Activated T-helper 2 cell treated with anti-CD3 and anti-CD28 coated beads, Interferon-gamma antibody, Interleukin-2, Interleukin-4, amounts not matched to agents 10 μg/mL and 5 μg/mL and 100 μg/mL, durations not matched to agents 14 hours and 24 hours and 36 hours (primary cell): ENCODE measurements at regions not wholly inside any gene's neighbourhood (a gene's known extent, or its start where the extent isn't known, plus 50 kb on each side); places are given as distances from the start of the nearest gene placed in this dataset.
"Not testable (repeated sequence)": the region's sequence is repeated elsewhere in the genome, so short reads cannot be mapped to it uniquely, and the experiment has no call there.

Experiments
- DNase-seq: peaks from one replicate; pipeline ENCODE4 v3.0.0; 2021; ENCODE audit warnings: low spot score
- H3K27ac Mint-ChIP-seq: one replicate; pipeline ENCODE4 v1.8.0; 2021; ENCODE audit warnings: mixed read lengths
- H3K27me3 Mint-ChIP-seq: one replicate; pipeline ENCODE4 v1.8.0; 2021; ENCODE audit warnings: low read depth, mixed read lengths
- H3K36me3 Mint-ChIP-seq: one replicate; pipeline ENCODE4 v1.8.0; 2021; ENCODE audit warnings: low read depth, mixed read lengths
- H3K4me1 Mint-ChIP-seq: one replicate; pipeline ENCODE4 v1.8.0; 2021; ENCODE audit warnings: low read depth, mixed read lengths
- H3K4me3 Mint-ChIP-seq: one replicate; pipeline ENCODE4 v1.8.0; 2021; ENCODE audit warnings: low read depth, mild to moderate bottlenecking, moderate library complexity, mixed read lengths
- H3K9me3 Mint-ChIP-seq: one replicate; pipeline ENCODE4 v1.8.0; 2021; ENCODE audit warnings: mixed read lengths
- intact Hi-C: fragments of 100-400 bp; cut with micrococcal nuclease; formaldehyde crosslinking; loops from one replicate; pipeline ENCODE4 v1.15.1; 2023

DNA sequence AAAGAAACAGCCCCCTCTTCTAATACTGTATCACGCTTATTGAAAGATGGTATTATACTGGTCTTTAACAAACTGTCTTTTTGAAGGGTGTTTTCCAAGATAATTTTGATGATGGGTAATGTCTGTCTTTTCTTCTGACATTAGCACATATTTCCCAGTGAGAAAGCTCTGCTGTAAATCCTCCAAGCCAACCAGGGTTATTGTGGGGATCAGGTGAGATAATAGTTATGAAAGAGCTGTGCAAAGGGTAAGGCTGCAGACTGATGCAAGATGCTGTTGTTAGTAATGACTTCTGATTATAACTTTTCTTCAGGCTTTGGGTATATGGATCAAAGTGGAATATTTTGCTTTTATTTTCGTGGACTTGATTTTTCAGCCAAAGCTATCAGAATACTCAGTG, 581.7 kb downstream of the REEP3 start:
- no peaks in the 10 kb centered on the region for H3K36me3 Mint-ChIP-seq
- no peak overlapping the region for H3K27ac Mint-ChIP-seq
- no peaks in the 10 kb centered on the region for H3K27me3 Mint-ChIP-seq
- H3K9me3 Mint-ChIP-seq: no peaks in the 10 kb centered on the region
- DNase-seq: no peak
- no peaks in the 10 kb centered on the region for H3K4me1 Mint-ChIP-seq
- intact Hi-C loops: no loop called here
- no peak overlapping the region for H3K4me3 Mint-ChIP-seq

DNA sequence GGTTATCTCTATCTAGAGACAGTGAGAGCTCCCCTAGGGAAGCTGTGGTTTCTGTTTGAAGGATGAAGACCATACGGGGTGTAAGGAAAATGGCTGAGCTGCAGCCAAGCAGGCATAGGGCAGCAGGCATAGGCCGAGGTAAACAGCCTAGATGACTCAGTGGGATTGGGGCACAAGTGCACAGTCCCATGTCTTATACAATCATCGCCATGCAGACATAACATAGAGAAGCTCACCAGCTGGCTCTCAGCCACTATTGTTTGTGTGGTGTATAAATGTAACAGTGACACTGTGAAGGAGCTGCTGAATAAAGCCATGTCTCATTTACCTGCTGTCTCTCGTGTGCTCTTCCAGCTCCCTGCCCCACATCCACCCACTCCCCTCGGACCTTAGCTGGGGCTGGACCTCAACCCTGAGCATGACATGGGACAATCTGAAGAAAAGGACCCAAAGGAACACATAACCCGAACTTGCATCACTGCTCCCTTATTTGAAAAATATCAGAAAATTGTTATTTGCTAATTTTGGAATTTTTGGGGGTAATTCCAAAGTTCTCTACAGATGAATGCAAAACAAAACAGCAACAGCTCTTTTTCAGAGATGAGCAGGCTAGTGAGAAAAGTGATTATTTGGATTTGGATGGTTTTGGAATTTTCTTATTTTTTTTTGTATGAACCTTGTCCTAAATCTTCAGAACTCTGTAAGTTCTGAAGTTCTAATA, 582.7 kb downstream of the REEP3 start:
- intact Hi-C loops: no loop called here
- H3K27me3 Mint-ChIP-seq: no peaks in the 10 kb centered on the region
- no peak for DNase-seq
- H3K4me1 Mint-ChIP-seq: no peaks in the 10 kb centered on the region
- no peak overlapping the region for H3K4me3 Mint-ChIP-seq
- H3K27ac Mint-ChIP-seq: no peak overlapping the region
- no peaks in the 10 kb centered on the region for H3K36me3 Mint-ChIP-seq
- H3K9me3 Mint-ChIP-seq: no peaks in the 10 kb centered on the region

DNA sequence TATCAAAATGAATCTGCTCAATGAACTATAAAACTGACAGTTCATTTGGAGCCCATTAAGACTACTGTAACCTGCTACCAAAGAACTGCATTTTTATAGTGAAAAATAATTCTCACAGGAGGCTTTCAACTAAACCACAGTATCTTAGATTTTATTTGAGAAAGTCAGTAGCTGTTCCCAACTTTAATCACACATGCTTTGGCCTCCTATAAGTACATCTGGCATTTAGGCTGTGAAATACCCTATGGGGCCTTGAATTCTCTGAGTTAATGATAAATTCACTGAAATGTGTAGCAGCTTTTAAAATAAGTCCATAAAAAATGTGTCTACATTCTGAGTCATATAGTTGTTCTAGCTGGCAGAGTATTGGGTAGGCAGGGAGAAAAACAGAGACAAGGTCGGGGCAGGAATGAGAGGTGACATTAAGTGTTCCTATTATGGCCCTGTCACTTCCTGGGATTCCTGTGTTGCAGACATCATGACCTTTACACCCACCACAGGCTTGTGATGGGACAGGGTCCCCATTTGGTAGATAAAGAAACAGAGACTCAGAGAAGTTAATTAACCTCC, 588.8 kb downstream of the REEP3 start:
- DNase-seq: no peak
- no peak overlapping the region for H3K4me3 Mint-ChIP-seq
- H3K36me3 Mint-ChIP-seq: no peaks in the 10 kb centered on the region
- no peak overlapping the region for H3K27ac Mint-ChIP-seq
- no peaks in the 10 kb centered on the region for H3K27me3 Mint-ChIP-seq
- H3K4me1 Mint-ChIP-seq: no peaks in the 10 kb centered on the region
- intact Hi-C loops: no loop called here
- H3K9me3 Mint-ChIP-seq: no peaks in the 10 kb centered on the region

DNA sequence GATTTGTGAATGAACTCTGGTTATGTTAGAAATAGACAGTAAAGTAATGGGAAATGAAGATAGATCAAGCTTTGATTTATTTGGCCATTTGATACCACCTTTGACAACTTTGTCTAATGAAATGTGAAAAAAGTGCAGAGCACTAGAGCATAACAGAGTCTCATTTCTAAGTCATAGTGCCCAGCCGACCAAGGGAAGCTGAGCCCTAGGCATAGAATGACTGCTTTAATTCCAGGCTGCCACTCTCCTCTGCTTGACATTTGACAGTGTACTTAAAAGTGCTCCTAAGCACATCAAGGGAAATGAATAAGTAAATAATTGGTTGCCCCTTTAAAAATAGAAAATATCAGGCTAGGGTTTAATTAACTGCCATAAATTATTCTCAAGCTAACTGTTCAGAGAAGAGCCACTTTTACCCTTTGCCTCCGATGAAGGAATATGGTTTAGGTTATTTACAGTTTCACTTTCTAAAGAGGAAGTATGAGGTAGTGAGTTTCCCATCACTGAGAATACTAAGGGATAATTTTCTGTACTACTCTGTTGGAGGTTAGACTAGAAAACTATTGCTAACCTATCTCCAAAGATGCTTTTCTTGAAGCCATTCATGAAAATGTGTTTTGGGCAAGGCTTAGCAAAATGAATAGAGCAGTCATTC, 591.6 kb downstream of the REEP3 start:
- H3K27me3 Mint-ChIP-seq: no peaks in the 10 kb centered on the region
- no peaks in the 10 kb centered on the region for H3K9me3 Mint-ChIP-seq
- no peak overlapping the region for H3K27ac Mint-ChIP-seq
- H3K36me3 Mint-ChIP-seq: no peaks in the 10 kb centered on the region
- intact Hi-C loops: no loop called here
- H3K4me3 Mint-ChIP-seq: no peak overlapping the region
- DNase-seq: no peak
- H3K4me1 Mint-ChIP-seq: no peaks in the 10 kb centered on the region

DNA sequence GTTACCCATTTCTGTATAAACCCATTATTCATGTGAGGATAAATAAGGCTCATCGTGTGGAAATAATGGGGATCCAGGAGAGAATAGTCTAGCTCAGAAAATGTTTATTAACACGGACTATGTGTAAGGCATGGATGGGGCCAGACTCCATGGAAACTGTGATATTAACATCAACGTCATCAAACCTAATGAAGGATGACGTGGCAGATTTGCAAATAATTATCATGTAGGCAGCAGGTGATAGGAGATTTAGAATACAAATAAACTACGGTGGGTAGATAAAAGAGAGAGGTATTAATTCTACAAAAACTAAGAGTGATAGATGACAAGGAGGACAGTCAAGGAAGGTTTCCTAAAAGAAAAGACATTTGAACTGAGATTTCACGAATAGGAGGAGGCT, 592.2 kb downstream of the REEP3 start:
- H3K9me3 Mint-ChIP-seq: no peaks in the 10 kb centered on the region
- intact Hi-C loops: no loop called here
- H3K36me3 Mint-ChIP-seq: no peaks in the 10 kb centered on the region
- H3K4me1 Mint-ChIP-seq: no peaks in the 10 kb centered on the region
- H3K27ac Mint-ChIP-seq: no peak overlapping the region
- no peaks in the 10 kb centered on the region for H3K27me3 Mint-ChIP-seq
- no peak for DNase-seq
- no peak overlapping the region for H3K4me3 Mint-ChIP-seq

DNA sequence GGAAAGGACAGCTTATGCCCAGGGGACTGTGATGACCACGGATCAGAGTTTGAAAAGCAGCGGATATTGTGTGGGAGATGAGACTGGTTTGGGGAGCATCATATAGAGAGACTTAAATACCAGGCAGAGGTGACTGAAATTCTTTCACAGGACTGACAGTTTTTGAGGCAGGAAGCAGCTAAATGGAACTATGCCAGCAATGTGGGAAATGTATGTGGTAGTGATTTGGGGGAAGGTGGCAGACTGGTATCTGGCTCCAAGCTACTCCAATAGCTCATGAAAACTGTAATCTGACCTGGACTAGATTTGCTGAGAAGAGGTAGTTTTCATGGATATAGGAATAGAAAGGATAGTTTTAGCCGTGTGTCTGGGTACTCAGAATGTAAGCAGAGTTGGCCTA, 592.6 kb downstream of the REEP3 start:
- H3K27ac Mint-ChIP-seq: no peak overlapping the region
- intact Hi-C loops: no loop called here

DNA sequence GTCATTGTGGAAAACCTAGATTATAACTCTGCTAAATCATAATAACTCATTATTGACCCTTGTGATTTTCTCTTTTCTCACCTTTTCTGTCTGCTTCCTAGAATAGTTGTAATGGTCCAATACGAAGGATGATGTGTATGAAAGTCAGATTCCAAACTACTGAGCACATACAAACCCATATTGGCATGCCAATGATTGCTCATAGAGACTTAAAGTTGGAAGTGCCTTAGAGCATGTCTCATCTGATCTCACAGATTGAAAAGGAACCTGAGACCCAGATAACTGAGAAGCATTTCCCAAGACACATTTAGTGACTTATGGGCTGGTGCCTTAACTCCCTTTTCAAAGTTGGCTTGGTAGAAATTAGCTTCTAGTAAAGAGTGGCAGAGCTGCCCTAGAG, 594.3 kb downstream of the REEP3 start:
- Mint-ChIP-seq H3K27me3 (no peaks in the 10 kb centered on the region), H3K4me3 (no peak overlapping the region), H3K36me3 (no peaks in the 10 kb centered on the region), H3K27ac (no peak overlapping the region), H3K9me3 (no peaks in the 10 kb centered on the region), H3K4me1 (no peaks in the 10 kb centered on the region)
- no peak for DNase-seq
- intact Hi-C loops: no loop called here

More for the DNA sequence above, 592.6 kb downstream of the REEP3 start:
- no peaks in the 10 kb centered on the region for H3K9me3 Mint-ChIP-seq
- no peaks in the 10 kb centered on the region for H3K36me3 Mint-ChIP-seq
- H3K4me1 Mint-ChIP-seq: no peaks in the 10 kb centered on the region
- H3K4me3 Mint-ChIP-seq: no peak overlapping the region
- no peaks in the 10 kb centered on the region for H3K27me3 Mint-ChIP-seq
- no peak for DNase-seq

DNA sequence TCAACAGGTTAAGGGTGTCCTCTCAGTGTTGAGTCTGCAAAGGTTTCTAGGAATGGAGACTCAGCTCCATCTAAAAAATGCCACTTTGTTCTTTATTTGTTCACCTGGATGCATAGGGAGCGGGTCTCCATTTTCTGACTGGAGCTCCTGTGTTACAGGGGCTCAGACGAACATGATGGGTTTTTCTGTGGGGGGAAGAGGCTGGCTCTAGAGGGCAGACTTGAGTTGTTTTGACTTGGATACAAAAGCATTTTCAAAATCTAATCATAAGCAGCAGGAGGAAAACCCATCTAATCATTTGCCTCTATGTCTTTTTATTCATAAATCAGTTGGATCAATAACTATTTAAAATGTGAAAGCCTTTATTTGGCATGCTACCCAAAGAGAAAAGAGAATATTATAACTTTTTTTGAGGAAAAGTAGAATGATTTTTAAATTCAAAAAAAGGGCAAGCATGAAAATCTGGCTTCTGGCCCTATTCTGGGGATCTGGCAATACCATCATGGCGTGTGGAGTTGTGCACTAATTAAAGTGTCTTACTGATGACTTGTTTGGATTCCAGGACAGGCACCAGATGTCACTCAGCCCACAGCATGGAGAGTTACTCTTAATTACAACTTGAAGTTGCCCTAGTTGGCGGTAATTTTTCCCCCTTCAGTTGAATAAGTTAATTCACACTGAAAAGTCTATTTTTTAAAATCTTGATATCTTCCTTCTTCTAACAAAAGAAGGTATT, 594.9 kb downstream of the REEP3 start:
- intact Hi-C loops: no loop called here

DNA sequence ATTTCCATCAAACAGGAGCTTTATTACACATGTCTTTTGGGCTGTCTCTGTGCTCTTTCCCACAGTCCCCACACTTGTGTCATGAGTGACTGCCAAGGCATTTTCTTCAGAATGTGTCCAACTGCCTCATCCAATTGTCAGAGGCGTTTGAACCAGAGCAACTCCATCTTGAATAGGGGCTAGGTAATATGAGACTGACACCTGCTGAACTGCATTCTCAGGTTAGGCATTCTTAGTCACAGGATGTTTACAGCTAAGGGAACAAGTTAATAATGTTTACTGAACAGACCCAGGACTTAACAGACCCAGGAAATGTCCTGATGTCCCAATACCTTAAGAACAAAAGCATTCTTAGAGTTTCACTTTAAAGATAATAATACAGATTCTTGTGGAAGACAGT, 595.5 kb downstream of the REEP3 start:
- DNase-seq: no peak
- H3K4me3 Mint-ChIP-seq: no peak overlapping the region
- no peaks in the 10 kb centered on the region for H3K27me3 Mint-ChIP-seq
- no peak overlapping the region for H3K27ac Mint-ChIP-seq
- H3K36me3 Mint-ChIP-seq: no peaks in the 10 kb centered on the region
- H3K4me1 Mint-ChIP-seq: no peaks in the 10 kb centered on the region
- H3K9me3 Mint-ChIP-seq: no peaks in the 10 kb centered on the region
- intact Hi-C loops: no loop called here

More for the DNA sequence above, 594.9 kb downstream of the REEP3 start:
- no peaks in the 10 kb centered on the region for H3K36me3 Mint-ChIP-seq
- H3K27me3 Mint-ChIP-seq: no peaks in the 10 kb centered on the region
- no peak overlapping the region for H3K27ac Mint-ChIP-seq
- no peaks in the 10 kb centered on the region for H3K9me3 Mint-ChIP-seq
- H3K4me3 Mint-ChIP-seq: no peak overlapping the region
- no peaks in the 10 kb centered on the region for H3K4me1 Mint-ChIP-seq
- DNase-seq: no peak

DNA sequence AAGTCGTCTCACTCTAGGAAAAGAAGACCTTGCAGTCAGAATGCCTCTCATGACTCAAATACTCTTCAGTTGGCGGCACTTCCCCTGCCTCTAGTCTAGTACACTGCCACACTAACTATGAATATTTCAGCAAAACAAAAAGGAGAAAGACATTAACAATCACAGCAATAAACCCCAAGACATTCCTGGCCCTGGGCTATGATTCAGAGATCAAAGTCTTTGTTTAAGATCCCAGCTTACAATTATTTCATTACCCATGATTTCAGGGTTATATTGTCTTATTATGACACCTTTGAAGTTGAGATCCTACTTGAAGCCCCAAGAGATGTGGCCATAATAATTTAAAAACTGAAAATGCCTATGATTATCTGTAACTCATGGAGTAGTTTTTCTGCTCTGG, 597.5 kb downstream of the REEP3 start:
- Mint-ChIP-seq H3K4me1 (no peaks in the 10 kb centered on the region), H3K4me3 (no peak overlapping the region), H3K27ac (no peak overlapping the region), H3K27me3 (no peaks in the 10 kb centered on the region), H3K9me3 (no peaks in the 10 kb centered on the region), H3K36me3 (no peaks in the 10 kb centered on the region)
- no peak for DNase-seq
- intact Hi-C loops: no loop called here

DNA sequence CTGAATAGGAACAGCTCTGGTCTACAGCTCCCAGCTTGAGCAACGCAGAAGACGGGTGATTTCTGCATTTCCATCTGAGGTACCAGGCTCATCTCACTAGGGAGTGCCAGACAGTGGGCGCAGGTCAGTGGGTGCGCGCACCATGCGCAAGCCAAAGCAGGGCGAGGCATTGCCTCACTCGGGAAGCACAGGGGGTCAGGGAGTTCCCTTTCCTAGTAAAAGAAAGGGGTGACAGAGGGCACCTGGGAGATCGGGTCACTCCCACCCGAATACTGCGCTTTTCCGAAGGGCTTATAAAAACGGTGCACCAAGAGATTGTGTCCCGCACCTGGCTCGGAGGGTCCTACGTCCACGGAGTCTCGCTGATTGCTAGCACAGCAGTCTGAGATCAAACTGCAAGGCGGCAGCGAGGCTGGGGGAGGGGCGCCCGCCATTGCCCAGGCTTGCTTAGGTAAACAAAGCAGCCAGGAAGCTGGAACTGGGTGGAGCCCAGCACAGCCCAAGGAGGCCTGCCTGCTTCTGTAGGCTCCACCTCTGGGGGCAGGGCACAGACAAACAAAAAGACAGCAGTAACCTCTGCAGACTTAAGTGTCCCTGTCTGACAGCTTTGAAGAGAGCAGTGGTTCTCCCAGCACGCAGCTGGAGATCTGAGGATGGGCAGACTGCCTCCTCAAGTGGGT, 599.2 kb downstream of the REEP3 start:
- H3K27ac Mint-ChIP-seq, DNase-seq, H3K4me3 Mint-ChIP-seq, H3K27me3 Mint-ChIP-seq, H3K4me1 Mint-ChIP-seq, H3K36me3 Mint-ChIP-seq, intact Hi-C loops, H3K9me3 Mint-ChIP-seq: not testable (repeated sequence)

DNA sequence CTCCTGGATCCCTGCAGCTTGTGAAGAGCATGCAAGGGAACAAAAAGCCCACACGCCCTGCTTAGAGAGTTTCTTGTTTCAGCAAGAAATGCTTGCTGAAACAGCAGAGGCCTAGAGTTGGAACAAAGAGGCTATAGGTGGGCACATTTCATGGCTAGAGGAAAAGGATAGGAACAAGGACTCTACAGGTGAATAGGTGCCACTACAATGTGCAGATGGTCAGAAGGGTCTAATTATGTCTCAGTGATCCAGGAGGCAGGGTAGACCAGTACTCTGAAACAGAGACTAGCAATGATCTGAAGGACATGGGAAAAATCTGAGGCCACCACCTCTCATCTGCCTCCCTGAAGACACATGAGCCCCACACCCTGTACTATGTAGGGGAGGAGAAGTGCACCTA, 609.0 kb downstream of the REEP3 start:
- no peak overlapping the region for H3K27ac Mint-ChIP-seq
- H3K9me3 Mint-ChIP-seq: no peaks in the 10 kb centered on the region
- DNase-seq: no peak
- H3K4me1 Mint-ChIP-seq: no peaks in the 10 kb centered on the region
- peaks cover 2% of the 10 kb centered on the region for H3K27me3 Mint-ChIP-seq
- intact Hi-C loops: no loop called here
- H3K36me3 Mint-ChIP-seq: no peaks in the 10 kb centered on the region
- no peak overlapping the region for H3K4me3 Mint-ChIP-seq
